HS-27A (cell line): ENCODE measurements at regions not wholly inside any gene's neighbourhood (a gene's known extent, or its start where the extent isn't known, plus 50 kb on each side); places are given as distances from the start of the nearest gene placed in this dataset.
"Not testable (repeated sequence)": the region's sequence is repeated elsewhere in the genome, so short reads cannot be mapped to it uniquely, and the experiment has no call there.

ENCODE experiments used
- DNase-seq: peaks from one replicate; pipeline ENCODE4 v3.0.0-alpha.2; 2012; ENCODE audit warnings: low read depth, missing footprints

- no peak for DNase-seq
These were observed 402.4 kb upstream of the PTGER4 start for GRCh38 chr5:40277161-40277906.

GRCh38 chr5:40276426-40277102, 403.2 kb upstream of the PTGER4 start:
- DNase-seq: no peak

- no peak for DNase-seq
These were observed 405.1 kb upstream of the PTGER4 start for GRCh38 chr5:40274568-40274967.

- no peak for DNase-seq
These were observed 405.8 kb upstream of the PTGER4 start for GRCh38 chr5:40273936-40274335.

GRCh38 chr5:40271476-40271875, 408.2 kb upstream of the PTGER4 start:
- DNase-seq: no peak

GRCh38 chr5:40270274-40270845, 409.4 kb upstream of the PTGER4 start:
- DNase-seq: no peak

- no peak for DNase-seq
These were observed 411.6 kb upstream of the PTGER4 start for GRCh38 chr5:40268088-40268487.

- DNase-seq: no peak
These were observed 412.8 kb upstream of the PTGER4 start for GRCh38 chr5:40266952-40267351.

GRCh38 chr5:40261984-40262383, 417.7 kb upstream of the PTGER4 start:
- no peak for DNase-seq

- DNase-seq: no peak
These were observed 419.4 kb upstream of the PTGER4 start for GRCh38 chr5:40260361-40260760.

- DNase-seq: no peak
These were observed 421.5 kb upstream of the PTGER4 start for GRCh38 chr5:40258222-40258621.

- no peak for DNase-seq
These were observed 439.0 kb upstream of the PTGER4 start for GRCh38 chr5:40240671-40241070.

GRCh38 chr5:40240111-40240510, 439.6 kb upstream of the PTGER4 start:
- DNase-seq: no peak

- DNase-seq: no peak
These were observed 441.5 kb upstream of the PTGER4 start for GRCh38 chr5:40238066-40238745.

- DNase-seq: no peak
These were observed 444.0 kb upstream of the PTGER4 start for GRCh38 chr5:40235471-40236400.

- DNase-seq: no peak
These were observed 446.4 kb upstream of the PTGER4 start for GRCh38 chr5:40233268-40233667.

GRCh38 chr5:40227931-40228330, 451.8 kb upstream of the PTGER4 start:
- DNase-seq: no peak

GRCh38 chr5:40227366-40227765, 452.3 kb upstream of the PTGER4 start:
- DNase-seq: no peak

- DNase-seq: no peak
These were observed 452.8 kb upstream of the PTGER4 start for GRCh38 chr5:40226906-40227305.

- DNase-seq: not testable (repeated sequence)
These were observed 454.6 kb upstream of the PTGER4 start for GRCh38 chr5:40225147-40225546.

- no peak for DNase-seq
These were observed 455.3 kb upstream of the PTGER4 start for GRCh38 chr5:40224421-40224820.
